Chondrocyte (in vitro differentiated cells): ENCODE measurements at regions not wholly inside any gene's neighbourhood (a gene's known extent, or its start where the extent isn't known, plus 50 kb on each side); places are given as distances from the start of the nearest gene placed in this dataset.

ENCODE experiments used
- DNase-seq: peaks from one replicate; pipeline ENCODE4 v3.0.0; 2021; ENCODE audit warnings: mixed read lengths, low spot score
- H3K27ac Mint-ChIP-seq: one replicate; pipeline ENCODE4 v1.8.0; 2021; ENCODE audit warnings: mild to moderate bottlenecking, moderate library complexity, mixed read lengths; ENCODE audit not compliant: unreplicated experiment
- H3K27me3 Mint-ChIP-seq: 2 replicates; pipeline ENCODE4 v1.8.0; 2021; ENCODE audit warnings: low read depth, mixed read lengths
- H3K36me3 Mint-ChIP-seq: 2 replicates; pipeline ENCODE4 v1.8.0; 2021; ENCODE audit warnings: low read depth, mixed read lengths
- H3K4me1 Mint-ChIP-seq: 2 replicates; pipeline ENCODE4 v1.8.0; 2021; ENCODE audit warnings: low read depth, mild to moderate bottlenecking, mixed read lengths
- H3K4me3 Mint-ChIP-seq: one replicate; pipeline ENCODE4 v1.8.0; 2021; ENCODE audit warnings: mild to moderate bottlenecking, moderate library complexity, mixed read lengths; ENCODE audit not compliant: unreplicated experiment
- H3K9me3 Mint-ChIP-seq: 2 replicates; pipeline ENCODE4 v1.8.0; 2021; ENCODE audit warnings: low read depth, mixed read lengths
- CTCF ChIP-seq: fragments of 200-600 bp; sonication (generic); IDR thresholded peaks from 2 replicates; pipeline ENCODE4 v1.5.0; 2021; ENCODE audit warnings: antibody characterized with exemption, mild to moderate bottlenecking, moderate library complexity

DNA sequence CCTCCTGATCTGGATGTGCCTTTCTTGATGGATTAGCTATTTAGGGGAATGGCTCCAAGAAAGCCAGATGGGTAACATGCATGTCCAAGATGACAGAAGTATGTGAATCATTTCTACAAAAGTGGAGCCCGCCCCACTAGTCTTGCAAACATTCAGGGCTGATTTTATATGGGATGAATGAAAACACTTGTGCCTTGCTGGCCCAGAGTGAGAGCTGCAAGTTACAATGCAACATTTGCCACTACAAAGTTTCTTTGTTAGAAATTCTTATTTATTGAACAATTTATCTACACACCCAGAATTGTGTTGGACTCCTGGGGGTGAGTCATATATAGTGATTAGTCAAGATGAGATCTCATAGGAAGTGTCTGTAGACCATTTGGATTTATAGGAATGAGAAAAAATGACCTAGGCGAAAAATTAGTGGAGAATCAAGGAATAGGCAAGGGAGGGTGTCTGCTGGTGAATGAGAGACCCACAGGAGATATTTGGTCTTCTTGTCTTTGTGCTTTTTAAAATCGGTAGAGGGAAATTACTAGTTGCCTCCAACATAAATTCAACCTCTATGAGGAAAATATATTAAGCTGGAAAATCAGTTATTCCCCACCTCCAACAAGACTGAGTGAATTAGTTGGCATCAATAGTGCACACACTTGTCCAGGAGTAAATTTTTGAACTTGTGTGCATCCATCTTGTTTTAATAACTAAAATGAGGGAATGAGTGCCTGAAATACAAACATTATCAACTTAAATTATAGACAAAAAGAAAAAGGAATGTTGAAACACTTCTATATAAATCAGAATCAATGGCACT is 53.5 kb upstream of the DCBLD2 start:
- Mint-ChIP-seq H3K27me3 (no peaks in the 10 kb centered on the region), H3K27ac (no peak overlapping the region), H3K4me1 (peaks cover 22% of the 10 kb centered on the region), H3K36me3 (peaks cover 3% of the 10 kb centered on the region), H3K9me3 (peaks cover 4% of the 10 kb centered on the region), H3K4me3 (no peak overlapping the region)
- no peak for DNase-seq
- no peak for TF ChIP-seq CTCF

GRCh38 chr3:98954242-98954641 is 52.7 kb upstream of the DCBLD2 start:
- TF ChIP-seq CTCF: no peak
- Mint-ChIP-seq H3K4me3 (no peak overlapping the region), H3K4me1 (peaks cover 16% of the 10 kb centered on the region), H3K9me3 (peaks cover 10% of the 10 kb centered on the region), H3K27me3 (no peaks in the 10 kb centered on the region), H3K27ac (no peak overlapping the region), H3K36me3 (peaks cover 3% of the 10 kb centered on the region)
- DNase-seq: no peak

GRCh38 chr3:98952404-98952803 is 50.9 kb upstream of the DCBLD2 start:
- no peak for DNase-seq
- Mint-ChIP-seq H3K4me1 (peaks cover 16% of the 10 kb centered on the region), H3K27me3 (no peaks in the 10 kb centered on the region), H3K36me3 (peaks cover 5% of the 10 kb centered on the region), H3K9me3 (peaks cover 19% of the 10 kb centered on the region), H3K27ac (no peak overlapping the region), H3K4me3 (no peak overlapping the region)
- no peak for TF ChIP-seq CTCF
